Stimulated activated CD4-positive, alpha-beta T cell treated with anti-CD3 and anti-CD28 coated beads, Interleukin-1b, Interleukin-23, amount 100 ng/mL, for 1 hour (primary cell): ENCODE measurements at regions not wholly inside any gene's neighbourhood (a gene's known extent, or its start where the extent isn't known, plus 50 kb on each side); places are given as distances from the start of the nearest gene placed in this dataset.
"Not testable (repeated sequence)": the region's sequence is repeated elsewhere in the genome, so short reads cannot be mapped to it uniquely, and the experiment has no call there.

ENCODE experiments used
- DNase-seq, 2 donors: peaks; one replicate each; pipeline ENCODE4 v3.0.0-alpha.2; 2020; ENCODE audit warnings: low read depth in 2 of 2

GRCh38 chr13:33550885-33551284 is 265.3 kb upstream of the STARD13 start:
- no peak for DNase-seq

GRCh38 chr13:33554919-33555791 is 262.8 kb upstream of the RFC3 start:
- DNase-seq = no peak

GRCh38 chr13:33556828-33557227 is 261.1 kb upstream of the RFC3 start:
- no peak for DNase-seq

- DNase-seq = no peak
Measured at GRCh38 chr13:33560726-33561125, 257.2 kb upstream of the RFC3 start.

GRCh38 chr13:33561627-33562026 is 256.3 kb upstream of the RFC3 start:
- DNase-seq = no peak

GRCh38 chr13:33571618-33572017 is 246.3 kb upstream of the RFC3 start:
- no peak for DNase-seq

GRCh38 chr13:33572322-33572721 is 245.6 kb upstream of the RFC3 start:
- DNase-seq = not testable (repeated sequence)

- DNase-seq = no peak
Measured at GRCh38 chr13:33575378-33575777, 242.6 kb upstream of the RFC3 start.

- DNase-seq = no peak
Measured at GRCh38 chr13:33577007-33577406, 240.9 kb upstream of the RFC3 start.

GRCh38 chr13:33578786-33579185 is 239.2 kb upstream of the RFC3 start:
- no peak for DNase-seq

- no peak for DNase-seq
Measured at GRCh38 chr13:33582121-33582520, 235.8 kb upstream of the RFC3 start.

GRCh38 chr13:33583398-33583797 is 234.6 kb upstream of the RFC3 start:
- DNase-seq = no peak

GRCh38 chr13:33590936-33591335 is 227.0 kb upstream of the RFC3 start:
- DNase-seq = no peak

GRCh38 chr13:33606692-33607091 is 211.3 kb upstream of the RFC3 start:
- no peak for DNase-seq

- DNase-seq = peak in 1 of 2 donors; percentile 20
Measured at GRCh38 chr13:33610438-33611120, 207.4 kb upstream of the RFC3 start.

GRCh38 chr13:33611121-33611805 is 206.7 kb upstream of the RFC3 start:
- DNase-seq = no peak

- DNase-seq = no peak
Measured at GRCh38 chr13:33612641-33613638, 205.0 kb upstream of the RFC3 start.

- DNase-seq = no peak
Measured at GRCh38 chr13:33615436-33615835, 202.5 kb upstream of the RFC3 start.

- no peak for DNase-seq
Measured at GRCh38 chr13:33616130-33616529, 201.8 kb upstream of the RFC3 start.

- DNase-seq = no peak
Measured at GRCh38 chr13:33617055-33617454, 200.9 kb upstream of the RFC3 start.

GRCh38 chr13:33624253-33624652 is 193.7 kb upstream of the RFC3 start:
- DNase-seq = no peak
